Neural progenitor cell (in vitro differentiated cells): ENCODE measurements at regions not wholly inside any gene's neighbourhood (a gene's known extent, or its start where the extent isn't known, plus 50 kb on each side); places are given as distances from the start of the nearest gene placed in this dataset.

Experiments
- DNase-seq: peaks from one replicate; pipeline ENCODE4 v3.0.0-alpha.2; 2016; ENCODE audit warnings: low spot score
- H2AFZ ChIP-seq: fragments of 200-600 bp; sonication (generic); replicated peaks from 2 replicates; pipeline ENCODE4 v1.6.1; 2016; ENCODE audit warnings: antibody characterized with exemption
- H3F3A ChIP-seq: fragments of 200-600 bp; sonication (generic); 2 replicates; pipeline ENCODE4 v1.6.1; 2016; ENCODE audit warnings: antibody characterized with exemption, low read depth
- H3K27ac ChIP-seq: fragments of 200-600 bp; sonication (generic); 2 replicates; pipeline ENCODE4 v1.5.1; 2016; ENCODE audit warnings: mild to moderate bottlenecking
- H3K27me3 ChIP-seq: fragments of 200-600 bp; sonication (generic); 2 replicates; pipeline ENCODE4 v1.6.1; 2016; ENCODE audit warnings: mild to moderate bottlenecking, moderate library complexity
- H3K36me3 ChIP-seq: fragments of 200-600 bp; sonication (generic); 2 replicates; pipeline ENCODE4 v1.5.1; 2016
- H3K4me1 ChIP-seq: fragments of 200-600 bp; sonication (generic); 2 replicates; pipeline ENCODE4 v1.6.1; 2016; ENCODE audit warnings: mixed run types
- H3K4me2 ChIP-seq: fragments of 200-600 bp; sonication (generic); 2 replicates; pipeline ENCODE4 v1.6.1; 2016
- H3K4me3 ChIP-seq: fragments of 200-600 bp; sonication (generic); 2 replicates; pipeline ENCODE4 v1.5.1; 2016
- H3K79me2 ChIP-seq: fragments of 200-600 bp; sonication (generic); 2 replicates; pipeline ENCODE4 v1.6.1; 2016; ENCODE audit warnings: low read depth
- H3K9ac ChIP-seq: fragments of 200-600 bp; sonication (generic); 2 replicates; pipeline ENCODE4 v1.6.1; 2016
- H3K9me3 ChIP-seq: fragments of 200-600 bp; sonication (generic); 2 replicates; pipeline ENCODE4 v1.5.1; 2016; ENCODE audit warnings: low read depth
- H4K20me1 ChIP-seq: fragments of 200-600 bp; sonication (generic); 2 replicates; pipeline ENCODE4 v1.6.1; 2016; ENCODE audit warnings: low read depth
- H3K27ac Mint-ChIP-seq: 3 replicates; pipeline ENCODE4 v1.8.0; 2021; ENCODE audit warnings: mixed read lengths
- H3K27me3 Mint-ChIP-seq: 2 replicates; pipeline ENCODE4 v1.8.0; 2022; ENCODE audit warnings: low read depth, mild to moderate bottlenecking, inconsistent platforms, moderate library complexity, mixed read lengths; ENCODE audit not compliant: insufficient read depth
- H3K36me3 Mint-ChIP-seq: 3 replicates; pipeline ENCODE4 v1.8.0; 2021; ENCODE audit warnings: mixed read lengths
- H3K4me1 Mint-ChIP-seq: 3 replicates; pipeline ENCODE4 v1.8.0; 2021; ENCODE audit warnings: mixed read lengths
- H3K4me3 Mint-ChIP-seq: 3 replicates; pipeline ENCODE4 v1.8.0; 2021; ENCODE audit warnings: mild to moderate bottlenecking, moderate library complexity, mixed read lengths
- H3K9me3 Mint-ChIP-seq: 3 replicates; pipeline ENCODE4 v1.8.0; 2020; ENCODE audit warnings: mixed read lengths
- EZH2 ChIP-seq: fragments of 200-600 bp; sonication (generic); IDR thresholded peaks from 2 replicates; pipeline ENCODE4 v1.6.1; 2017; ENCODE audit warnings: antibody characterized with exemption, mild to moderate bottlenecking, moderate library complexity
- EZH2phosphoT487 ChIP-seq: fragments of 200-600 bp; sonication (generic); IDR thresholded peaks from 2 replicates; pipeline ENCODE4 v1.6.1; 2017; ENCODE audit warnings: antibody characterized with exemption
- TF ChIP-seq, protein P1 (sequence below): fragments of 200-600 bp; sonication (generic); IDR thresholded peaks from 2 replicates; pipeline ENCODE4 v1.5.1; 2017; ENCODE audit warnings: antibody characterized with exemption, mild to moderate bottlenecking

DNA sequence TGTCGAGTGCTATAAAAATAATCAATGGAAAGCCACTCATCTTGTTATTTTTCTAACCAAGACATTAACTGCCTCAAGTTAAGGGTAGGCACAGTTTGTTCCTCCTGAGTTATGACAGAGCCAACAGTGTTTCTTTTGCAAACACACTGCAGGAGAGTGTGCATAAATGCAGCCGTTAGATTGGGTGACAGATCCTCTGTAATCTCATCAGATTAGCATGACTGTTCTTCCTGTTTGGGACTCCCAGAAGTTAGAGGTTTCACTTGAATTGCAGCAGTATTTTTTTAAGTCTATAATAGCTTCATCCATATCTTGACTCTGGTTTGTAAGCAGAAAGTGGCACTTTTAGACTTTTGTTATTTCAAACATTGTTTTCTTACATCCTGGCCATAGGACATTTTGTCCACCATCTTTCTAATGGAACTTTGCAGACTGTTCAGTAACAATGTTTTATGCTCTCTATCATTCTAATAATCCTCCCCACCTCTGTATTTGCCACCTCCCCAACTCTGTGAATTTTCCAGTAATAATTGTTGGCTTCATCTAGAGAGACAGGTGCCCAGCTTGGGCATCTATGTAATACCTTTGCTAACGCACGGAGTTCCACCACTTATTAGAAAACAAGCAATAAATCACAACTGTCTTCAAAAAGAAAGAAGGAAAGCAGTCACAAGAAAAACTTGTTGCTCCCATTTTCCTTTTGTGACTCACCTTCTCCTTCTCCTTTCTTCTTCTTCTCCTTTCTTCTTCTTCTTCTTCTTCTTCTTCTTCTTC, 560.0 kb downstream of the ADCYAP1 start:
- H3K4me3 Mint-ChIP-seq = no peak overlapping the region
- no peaks in the 10 kb centered on the region for H3K36me3 Mint-ChIP-seq
- DNase-seq = no peak
- no peak overlapping the region for H3K27ac Mint-ChIP-seq
- Histone ChIP-seq H3K27ac (no peak overlapping the region), H3K9ac (no peak overlapping the region), H3K27me3 (no peaks in the 10 kb centered on the region), H3K79me2 (no peaks in the 10 kb centered on the region), H4K20me1 (no peaks in the 10 kb centered on the region), H2AFZ (no peak overlapping the region), H3K4me1 (no peaks in the 10 kb centered on the region), H3F3A (no peaks in the 10 kb centered on the region), H3K9me3 (no peaks in the 10 kb centered on the region), H3K4me3 (no peak overlapping the region), H3K36me3 (no peaks in the 10 kb centered on the region), H3K4me2 (no peak overlapping the region)
- H3K4me1 Mint-ChIP-seq = no peaks in the 10 kb centered on the region
- no peaks in the 10 kb centered on the region for H3K9me3 Mint-ChIP-seq
- no peaks in the 10 kb centered on the region for H3K27me3 Mint-ChIP-seq
- TF ChIP-seq EZH2phosphoT487 = no peak

DNA sequence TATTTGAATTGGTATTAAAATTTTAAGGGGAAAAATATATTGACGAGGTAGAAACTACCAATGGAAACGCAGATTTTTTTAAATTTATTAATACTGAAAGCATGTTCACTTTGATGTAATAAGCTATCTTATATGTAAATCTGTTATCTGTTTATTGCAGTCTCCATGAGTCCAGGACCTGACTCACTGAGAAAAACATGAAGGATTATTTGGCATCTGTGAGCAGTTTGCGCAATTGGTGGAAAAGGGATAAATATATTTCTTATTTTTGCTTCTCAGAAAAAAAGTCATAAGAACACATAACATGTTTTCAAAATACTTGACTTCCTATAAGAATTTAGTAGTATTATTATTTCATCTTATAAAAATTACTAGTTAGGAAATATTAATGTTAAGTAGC, 561.4 kb downstream of the ADCYAP1 start:
- Histone ChIP-seq H3K79me2 (no peaks in the 10 kb centered on the region), H3K4me3 (no peak overlapping the region), H3K9me3 (no peaks in the 10 kb centered on the region), H3K4me2 (no peak overlapping the region), H3K27ac (no peak overlapping the region), H3K36me3 (no peaks in the 10 kb centered on the region), H2AFZ (no peak overlapping the region), H3K4me1 (no peaks in the 10 kb centered on the region), H3K27me3 (no peaks in the 10 kb centered on the region), H4K20me1 (no peaks in the 10 kb centered on the region), H3K9ac (no peak overlapping the region), H3F3A (no peaks in the 10 kb centered on the region)
- no peak for TF ChIP-seq EZH2
- TF ChIP-seq, protein P1, sequence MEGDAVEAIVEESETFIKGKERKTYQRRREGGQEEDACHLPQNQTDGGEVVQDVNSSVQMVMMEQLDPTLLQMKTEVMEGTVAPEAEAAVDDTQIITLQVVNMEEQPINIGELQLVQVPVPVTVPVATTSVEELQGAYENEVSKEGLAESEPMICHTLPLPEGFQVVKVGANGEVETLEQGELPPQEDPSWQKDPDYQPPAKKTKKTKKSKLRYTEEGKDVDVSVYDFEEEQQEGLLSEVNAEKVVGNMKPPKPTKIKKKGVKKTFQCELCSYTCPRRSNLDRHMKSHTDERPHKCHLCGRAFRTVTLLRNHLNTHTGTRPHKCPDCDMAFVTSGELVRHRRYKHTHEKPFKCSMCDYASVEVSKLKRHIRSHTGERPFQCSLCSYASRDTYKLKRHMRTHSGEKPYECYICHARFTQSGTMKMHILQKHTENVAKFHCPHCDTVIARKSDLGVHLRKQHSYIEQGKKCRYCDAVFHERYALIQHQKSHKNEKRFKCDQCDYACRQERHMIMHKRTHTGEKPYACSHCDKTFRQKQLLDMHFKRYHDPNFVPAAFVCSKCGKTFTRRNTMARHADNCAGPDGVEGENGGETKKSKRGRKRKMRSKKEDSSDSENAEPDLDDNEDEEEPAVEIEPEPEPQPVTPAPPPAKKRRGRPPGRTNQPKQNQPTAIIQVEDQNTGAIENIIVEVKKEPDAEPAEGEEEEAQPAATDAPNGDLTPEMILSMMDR = no peak
- no peak for TF ChIP-seq EZH2phosphoT487
- H3K27ac Mint-ChIP-seq = no peak overlapping the region
- no peaks in the 10 kb centered on the region for H3K4me1 Mint-ChIP-seq
- H3K9me3 Mint-ChIP-seq = no peaks in the 10 kb centered on the region
- H3K36me3 Mint-ChIP-seq = no peaks in the 10 kb centered on the region
- H3K4me3 Mint-ChIP-seq = no peak overlapping the region
- DNase-seq = no peak
- H3K27me3 Mint-ChIP-seq = no peaks in the 10 kb centered on the region

GRCh38 chr18:1467461-1467964, 562.8 kb downstream of the ADCYAP1 start:
- TF ChIP-seq EZH2 (no peak), EZH2phosphoT487 (no peak)
- TF ChIP-seq, protein P1 = no peak
- Mint-ChIP-seq H3K9me3 (no peaks in the 10 kb centered on the region), H3K27ac (no peak overlapping the region), H3K36me3 (no peaks in the 10 kb centered on the region), H3K4me1 (no peaks in the 10 kb centered on the region), H3K27me3 (no peaks in the 10 kb centered on the region), H3K4me3 (no peak overlapping the region)
- no peak for DNase-seq
- Histone ChIP-seq H3K9me3 (no peaks in the 10 kb centered on the region), H4K20me1 (no peaks in the 10 kb centered on the region), H3F3A (no peaks in the 10 kb centered on the region), H3K36me3 (no peaks in the 10 kb centered on the region), H3K79me2 (no peaks in the 10 kb centered on the region), H3K27ac (no peak overlapping the region), H3K4me1 (no peaks in the 10 kb centered on the region), H3K27me3 (no peaks in the 10 kb centered on the region), H2AFZ (no peak overlapping the region), H3K9ac (no peak overlapping the region), H3K4me2 (no peak overlapping the region), H3K4me3 (no peak overlapping the region)

DNA sequence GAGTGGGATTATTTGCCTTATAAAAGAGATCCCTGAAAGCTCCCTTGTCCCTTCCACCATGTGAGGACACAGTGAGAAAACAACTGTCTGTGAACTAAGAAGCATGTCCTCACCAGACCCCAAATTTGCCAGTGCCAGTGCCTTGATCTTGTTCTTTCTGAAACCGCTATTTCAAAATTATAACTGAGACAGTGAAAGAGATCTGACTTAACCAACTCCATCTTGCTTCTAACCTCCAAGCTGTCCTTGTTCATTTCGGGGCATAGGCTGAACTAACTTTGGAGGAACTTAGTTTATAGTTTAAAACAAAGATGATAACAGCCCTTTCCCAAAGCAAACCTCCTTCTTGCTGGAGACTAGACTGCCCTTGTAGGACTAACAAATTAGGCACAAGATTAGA, 563.9 kb downstream of the ADCYAP1 start:
- Mint-ChIP-seq H3K36me3 (no peaks in the 10 kb centered on the region), H3K4me3 (no peak overlapping the region), H3K27me3 (no peaks in the 10 kb centered on the region), H3K27ac (no peak overlapping the region), H3K4me1 (no peaks in the 10 kb centered on the region), H3K9me3 (no peaks in the 10 kb centered on the region)
- Histone ChIP-seq H3K9me3 (no peaks in the 10 kb centered on the region), H2AFZ (no peak overlapping the region), H3K27ac (no peak overlapping the region), H4K20me1 (no peaks in the 10 kb centered on the region), H3K9ac (no peak overlapping the region), H3K4me2 (no peak overlapping the region), H3K36me3 (no peaks in the 10 kb centered on the region), H3K4me3 (no peak overlapping the region), H3F3A (no peaks in the 10 kb centered on the region), H3K27me3 (no peaks in the 10 kb centered on the region), H3K79me2 (no peaks in the 10 kb centered on the region), H3K4me1 (no peaks in the 10 kb centered on the region)
- TF ChIP-seq, protein P1 = no peak
- no peak for TF ChIP-seq EZH2phosphoT487
- no peak for TF ChIP-seq EZH2
- no peak for DNase-seq
